SIG-M5 (cell line): ENCODE measurements at regions not wholly inside any gene's neighbourhood (a gene's known extent, or its start where the extent isn't known, plus 50 kb on each side); places are given as distances from the start of the nearest gene placed in this dataset.
"Not testable (repeated sequence)": the region's sequence is repeated elsewhere in the genome, so short reads cannot be mapped to it uniquely, and the experiment has no call there.

Experiments used
- DNase-seq: peaks from one replicate; lab custom pipeline; 2025; lab: John Stamatoyannopoulos, UW

DNA sequence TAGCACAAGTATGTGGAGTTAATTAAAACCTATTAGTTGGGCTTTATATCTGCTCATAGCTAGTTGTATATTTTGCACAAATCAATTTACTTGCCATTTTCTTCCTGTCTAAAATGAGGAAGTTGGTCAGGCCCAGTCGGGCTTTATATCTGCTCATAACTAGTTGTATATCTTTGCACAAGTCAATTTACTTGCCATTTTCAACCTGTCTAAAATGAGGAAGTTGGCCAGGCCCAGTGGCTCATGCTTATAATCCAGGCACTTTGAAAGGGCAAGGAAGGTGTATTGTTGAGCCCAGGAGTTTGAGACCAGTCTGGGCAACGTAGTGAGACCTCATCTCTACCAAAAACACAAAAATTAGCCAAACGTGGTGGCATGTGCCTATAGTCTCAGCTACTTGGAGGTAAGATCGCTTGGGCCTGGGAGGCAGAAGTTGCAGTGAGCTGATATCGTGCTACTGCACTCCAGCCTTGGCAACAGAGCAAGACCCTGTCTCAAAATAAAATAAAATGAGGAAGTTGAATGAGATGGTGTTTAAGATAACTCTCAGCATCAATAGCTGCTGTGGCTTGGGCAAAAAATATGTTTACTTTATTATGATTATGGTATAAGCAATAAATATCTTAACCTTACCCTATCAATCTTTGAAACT lies 1558.6 kb upstream of the RAG2 start:
- DNase-seq = no peak

DNA sequence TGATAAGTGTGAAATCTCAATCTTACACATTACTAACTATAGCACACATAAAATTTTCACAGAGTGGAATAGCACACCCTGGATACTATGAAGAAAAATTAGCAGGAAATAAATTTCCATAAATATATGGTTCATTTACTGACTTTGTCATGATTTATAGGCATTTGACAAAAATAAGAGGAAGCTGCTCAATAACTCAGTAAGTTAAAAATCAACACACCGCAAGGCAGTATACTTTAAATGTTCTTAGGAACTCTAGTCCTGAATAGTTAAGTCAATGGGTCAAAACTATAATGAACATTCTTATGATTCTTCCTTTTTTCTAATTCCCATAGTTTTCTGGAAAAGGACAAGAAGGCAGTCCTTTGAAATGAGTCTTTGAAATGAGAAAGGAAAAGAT lies 1557.8 kb upstream of the RAG2 start:
- no peak for DNase-seq

DNA sequence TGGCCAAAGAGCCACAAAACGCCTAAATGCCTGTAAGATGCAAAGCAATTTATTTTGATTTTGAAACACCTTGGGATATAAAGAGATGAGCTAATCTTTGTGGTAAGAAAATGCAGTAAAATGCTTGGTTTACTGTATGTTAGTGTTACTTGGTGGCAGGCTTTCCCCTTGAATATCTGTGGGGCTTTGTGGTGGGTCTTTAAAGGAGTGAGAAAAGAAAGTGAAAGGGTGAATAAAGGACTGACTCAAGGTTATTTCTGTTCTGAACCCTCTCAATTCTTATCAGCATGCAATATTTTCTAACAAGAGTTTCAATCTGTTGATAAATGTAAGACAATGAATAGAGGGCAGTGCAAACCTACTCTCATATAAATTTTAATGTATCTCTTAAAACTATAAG lies 1555.9 kb upstream of the RAG2 start:
- DNase-seq = no peak

DNA sequence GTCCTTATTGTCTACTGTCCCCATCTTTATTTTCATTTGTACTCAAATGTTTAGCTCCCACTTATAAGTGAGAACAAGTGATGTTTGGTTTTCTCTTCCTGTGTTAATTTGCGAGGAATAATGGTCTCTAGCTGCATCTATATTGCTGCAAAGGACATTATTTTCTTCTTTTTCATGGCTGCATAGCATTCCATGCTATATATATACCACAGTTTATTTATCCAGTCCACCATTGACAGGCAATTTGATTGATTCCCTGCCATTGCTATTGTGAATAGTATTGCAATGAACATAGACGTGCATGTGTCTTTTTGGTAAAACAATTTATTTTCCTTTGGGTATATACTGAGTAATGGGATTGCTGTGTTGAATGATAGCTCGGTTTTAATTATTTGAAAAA lies 1545.8 kb upstream of the RAG2 start:
- no peak for DNase-seq

DNA sequence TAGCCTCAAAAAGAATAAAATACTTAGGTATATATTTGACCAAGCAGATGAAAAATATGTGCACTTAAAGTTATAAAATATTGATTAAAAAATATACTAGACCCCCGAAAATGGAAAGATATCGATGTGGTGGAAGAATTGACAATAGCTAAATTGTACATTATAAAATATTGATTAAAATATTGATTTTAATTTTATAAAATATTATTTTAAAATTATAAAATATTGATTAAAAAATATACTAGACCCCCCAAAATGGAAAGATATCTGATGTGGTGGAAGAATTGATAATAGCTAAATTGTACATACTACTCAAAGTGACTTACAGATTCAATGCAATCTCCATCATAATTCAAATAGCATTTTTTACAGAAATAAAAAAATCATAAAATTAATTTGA lies 1540.9 kb upstream of the RAG2 start:
- DNase-seq = no peak

DNA sequence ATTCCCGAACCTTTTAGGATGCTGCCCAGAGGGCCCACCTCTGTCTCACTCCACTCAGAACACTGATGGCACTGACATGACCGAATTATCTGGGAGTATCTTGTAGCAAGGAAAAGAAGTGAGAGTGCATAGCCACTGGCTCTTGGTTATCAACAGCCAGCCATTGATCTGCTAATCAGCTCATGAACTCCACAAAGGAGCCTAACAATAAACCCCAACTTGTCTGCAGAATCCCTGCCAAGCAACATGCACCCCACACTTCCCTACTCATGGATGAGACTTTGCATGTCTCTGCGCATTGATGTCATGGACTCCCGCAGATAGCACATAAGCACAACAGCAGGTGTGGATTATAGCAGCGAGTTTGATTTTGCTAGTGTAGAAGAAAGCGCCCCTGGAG lies 1538.9 kb upstream of the RAG2 start:
- DNase-seq = no peak

DNA sequence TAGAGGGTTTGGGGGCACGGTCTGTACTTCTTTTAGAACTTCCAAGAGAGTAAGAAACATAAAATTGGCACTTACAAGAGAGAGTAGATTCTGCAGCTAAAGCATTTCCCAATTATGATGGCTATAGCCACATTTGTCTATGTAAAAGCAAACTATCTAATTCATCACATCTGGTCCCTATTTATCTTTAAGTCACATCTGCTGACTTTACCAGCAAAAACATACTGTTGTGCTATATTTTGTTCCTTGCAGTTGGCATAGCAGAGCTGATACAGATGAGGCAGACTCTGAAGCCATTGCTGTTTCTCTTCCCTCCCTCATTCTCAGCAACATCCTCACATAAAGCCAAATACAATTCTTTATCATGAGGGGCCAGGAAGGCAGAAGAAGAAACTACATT lies 1533.5 kb upstream of the RAG2 start:
- DNase-seq = no peak

DNA sequence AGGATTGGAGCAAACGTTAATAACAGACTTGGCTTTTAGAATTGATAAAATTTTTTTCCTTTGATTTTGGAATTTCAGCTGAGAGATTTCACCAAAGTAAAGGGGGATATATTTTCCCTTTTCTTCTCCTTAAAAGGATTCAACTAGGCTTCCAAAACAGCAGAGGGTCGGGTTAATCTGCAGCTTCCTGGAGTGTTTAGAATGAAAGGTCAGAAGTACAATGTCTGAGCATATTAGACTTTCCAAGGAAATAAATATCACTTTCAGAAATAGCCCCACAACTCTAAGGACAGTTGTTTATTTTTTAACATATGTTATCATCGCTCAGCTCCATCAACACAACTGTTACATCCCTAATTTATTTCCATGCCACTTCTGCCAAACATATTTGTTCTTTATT lies 1532.9 kb upstream of the RAG2 start:
- no peak for DNase-seq

DNA sequence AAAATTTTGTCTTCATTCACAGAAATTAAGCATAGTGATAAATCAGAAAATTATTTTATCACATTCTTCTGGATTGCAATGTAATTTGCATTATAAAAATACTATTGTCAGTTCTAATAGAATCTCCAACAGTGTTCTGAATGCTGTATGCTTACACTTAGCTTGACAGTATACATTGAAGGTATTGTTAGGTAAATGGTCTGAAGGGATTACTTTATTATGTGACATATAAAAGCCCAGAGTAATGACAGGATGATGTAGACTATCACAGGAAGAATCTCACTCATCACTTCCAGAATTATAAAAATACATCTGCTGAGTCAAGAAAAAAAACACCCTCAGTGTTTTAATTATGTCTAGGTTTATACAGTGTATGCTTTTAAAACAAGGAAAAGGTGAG lies 1532.5 kb upstream of the RAG2 start:
- no peak for DNase-seq

DNA sequence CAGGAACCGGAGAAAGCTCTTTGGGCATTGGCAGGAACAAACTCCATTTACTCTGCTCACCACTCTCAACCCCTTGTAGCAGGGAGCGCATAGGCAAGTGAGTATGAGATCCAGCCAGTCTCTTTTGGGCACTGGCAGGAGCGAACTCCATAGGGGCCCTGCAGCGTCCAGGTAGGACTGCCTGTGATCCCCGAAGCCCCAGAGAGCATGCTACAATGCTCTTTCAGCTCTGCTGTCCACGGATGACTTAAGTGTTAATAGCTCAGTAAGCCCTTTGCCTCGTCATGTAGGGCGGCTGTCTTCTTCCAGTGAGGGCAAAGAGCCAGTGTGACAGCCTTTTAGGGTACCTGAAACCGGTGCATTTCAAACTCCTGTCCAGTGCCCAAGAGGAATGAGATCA lies 1525.6 kb upstream of the RAG2 start:
- no peak for DNase-seq

DNA sequence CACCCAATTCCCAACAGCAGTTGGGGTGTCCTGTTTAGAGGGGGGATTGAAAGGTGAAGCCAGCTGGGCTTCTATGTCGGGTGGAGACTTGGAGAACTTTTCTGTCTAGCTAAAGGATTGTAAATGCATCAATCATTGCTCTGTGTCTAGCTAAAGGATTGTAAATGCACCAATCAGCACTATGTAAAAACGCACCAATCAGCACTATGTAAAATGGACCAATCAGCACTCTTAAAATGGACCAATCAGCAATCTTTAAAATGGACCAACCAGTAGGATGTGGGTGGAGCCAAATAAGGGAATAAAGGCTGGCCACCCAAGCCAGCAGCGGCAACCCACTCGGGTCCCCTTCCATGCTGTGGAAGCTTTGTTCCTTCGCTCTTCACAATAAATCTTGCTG lies 1518.6 kb upstream of the RAG2 start:
- not testable (repeated sequence) for DNase-seq

DNA sequence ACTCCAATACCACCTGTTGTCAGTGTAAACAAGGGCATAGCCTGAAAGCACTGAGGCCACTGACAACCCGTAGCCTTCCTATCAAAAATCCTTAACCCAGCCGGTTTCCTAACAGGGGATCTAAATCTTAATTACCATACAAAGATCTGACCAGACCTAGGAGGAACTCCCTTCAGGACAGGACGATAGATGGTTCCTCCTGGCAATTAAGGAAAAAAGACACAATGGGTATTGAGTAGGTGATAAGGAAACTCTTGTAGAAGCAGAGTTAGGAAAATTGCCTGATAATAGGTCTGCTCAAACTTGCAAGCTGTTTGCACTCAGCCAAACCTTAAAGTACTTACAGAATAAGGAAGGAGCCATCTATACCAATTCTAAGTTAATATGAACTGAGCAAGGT lies 1517.3 kb upstream of the RAG2 start:
- DNase-seq = not testable (repeated sequence)

DNA sequence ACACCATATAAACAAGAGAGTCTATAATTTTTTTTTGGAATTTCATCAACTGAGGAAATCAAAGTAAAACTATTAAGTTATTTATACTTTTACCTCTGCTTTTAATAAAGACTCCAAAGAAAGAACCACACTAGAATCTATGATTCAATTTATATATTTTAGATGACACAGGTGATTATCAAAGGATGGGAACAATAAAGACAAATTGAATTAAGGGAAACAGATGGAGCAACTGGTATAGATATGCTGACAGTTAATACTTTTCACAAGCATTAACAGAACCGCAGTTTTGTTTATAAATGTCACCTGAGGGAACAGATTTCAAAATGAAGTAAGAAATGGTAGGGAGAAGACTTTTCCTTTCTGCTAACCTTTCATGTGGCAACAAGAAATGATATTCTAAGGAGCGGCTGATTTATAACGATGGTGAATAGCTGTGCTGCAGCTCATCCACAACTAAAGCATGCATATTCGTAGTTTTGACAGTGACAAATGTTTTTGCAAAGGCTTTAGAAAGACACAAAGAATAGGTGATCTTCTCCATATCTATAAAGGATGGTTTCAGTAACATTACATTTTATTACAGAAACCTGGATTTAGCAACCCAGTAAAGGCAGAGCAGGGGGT lies 1502.9 kb upstream of the RAG2 start:
- no peak for DNase-seq

DNA sequence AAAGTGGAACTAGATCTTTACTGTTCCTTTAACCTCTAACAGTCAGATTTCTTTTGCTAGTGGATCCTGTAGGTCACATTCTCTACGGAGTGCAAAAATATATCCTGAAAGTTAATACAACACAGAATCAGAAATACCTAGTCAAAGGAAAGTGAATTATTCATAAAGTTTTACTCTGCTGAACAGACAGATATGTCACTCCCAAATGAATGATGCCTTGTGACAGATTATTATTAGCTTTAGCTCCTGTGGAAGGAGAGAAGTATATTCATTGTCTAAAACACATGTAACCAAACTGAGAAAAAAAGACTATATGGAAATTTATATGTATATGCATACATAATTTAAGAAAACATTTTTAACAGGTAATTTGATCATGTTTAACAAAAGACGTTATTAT lies 1497.2 kb upstream of the RAG2 start:
- DNase-seq = no peak

DNA sequence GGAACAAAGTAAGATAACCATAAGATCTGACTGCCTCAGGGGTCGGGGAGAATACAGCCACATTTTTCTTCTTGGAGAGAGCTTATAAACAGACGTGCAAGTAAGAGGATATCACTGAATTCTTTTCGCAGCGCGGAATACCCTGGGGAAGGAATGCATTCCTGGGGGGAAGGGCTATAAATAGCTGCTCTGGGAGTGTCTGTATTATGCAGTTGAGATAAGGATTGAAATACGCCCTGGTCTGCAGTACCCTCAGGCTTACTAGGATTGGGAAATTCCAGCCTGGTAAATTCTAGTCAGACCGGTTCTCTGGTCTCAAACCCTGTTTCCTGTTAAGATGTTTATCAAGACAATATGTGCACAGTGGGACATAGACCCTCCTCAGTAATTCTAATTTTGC lies 1491.7 kb upstream of the RAG2 start:
- no peak for DNase-seq

DNA sequence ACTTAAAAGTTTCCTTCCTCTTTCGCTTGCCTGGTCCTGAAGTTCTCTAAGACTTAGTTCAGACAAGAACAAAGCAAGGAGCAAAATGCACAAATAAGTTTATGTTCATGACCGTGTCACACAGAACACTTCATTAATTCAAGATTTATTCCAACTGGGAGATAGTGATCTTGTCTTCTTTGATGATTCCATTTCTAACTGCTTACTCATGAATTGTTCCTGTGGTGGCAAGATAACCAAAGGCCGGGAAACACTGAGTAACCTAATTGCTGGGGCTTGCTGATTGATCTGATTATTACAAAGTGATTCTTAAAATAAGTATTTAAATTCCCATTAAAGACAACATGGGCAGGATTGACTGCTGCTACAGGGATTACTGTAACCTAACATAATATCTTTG lies 1462.9 kb upstream of the RAG2 start:
- no peak for DNase-seq

DNA sequence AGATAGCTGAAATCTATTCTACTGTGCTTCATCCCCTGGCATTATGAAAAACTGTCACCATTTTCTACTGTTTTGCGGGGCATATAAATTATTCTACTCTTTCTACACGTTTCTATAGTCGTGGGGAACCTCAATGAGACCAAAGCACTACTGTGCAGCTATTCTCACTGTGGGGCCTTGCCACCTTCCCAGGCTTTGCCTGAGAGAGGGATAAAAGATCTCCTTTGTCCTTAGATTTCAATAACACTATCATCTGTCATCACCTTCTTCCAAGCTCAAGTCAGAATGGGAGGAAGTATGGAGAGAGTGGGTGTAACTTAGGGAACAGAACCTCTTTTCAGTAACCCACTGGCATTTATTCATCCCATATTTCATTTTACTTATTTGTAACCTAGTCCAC lies 1462.1 kb upstream of the RAG2 start:
- no peak for DNase-seq

DNA sequence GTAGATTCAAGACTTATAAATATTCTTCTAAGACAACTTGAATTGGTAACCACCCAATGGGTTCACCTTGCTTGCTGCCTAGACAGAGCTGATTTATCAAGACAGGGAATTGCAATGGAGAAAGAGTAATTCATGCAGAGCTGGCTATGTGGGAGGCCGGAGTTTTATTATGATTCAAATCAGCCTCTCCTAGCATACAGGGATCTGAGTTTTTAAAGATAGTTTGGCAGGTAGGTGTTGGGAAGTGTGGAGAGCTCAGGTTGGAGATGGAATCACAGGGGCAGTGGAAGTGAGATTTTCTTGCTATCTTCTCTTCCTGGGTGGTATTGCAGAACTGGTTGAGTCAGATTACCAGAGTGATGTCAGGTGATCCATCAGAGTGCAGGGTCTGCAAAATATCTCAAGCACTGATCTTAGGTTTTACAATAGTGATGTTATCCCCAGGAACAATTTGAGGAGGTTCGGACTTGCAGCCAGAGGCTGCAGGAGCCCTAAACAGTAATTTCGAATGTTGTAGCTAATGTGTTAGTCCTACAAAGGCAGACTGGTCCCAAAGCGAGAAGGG lies 1448.6 kb upstream of the RAG2 start:
- DNase-seq = no peak

DNA sequence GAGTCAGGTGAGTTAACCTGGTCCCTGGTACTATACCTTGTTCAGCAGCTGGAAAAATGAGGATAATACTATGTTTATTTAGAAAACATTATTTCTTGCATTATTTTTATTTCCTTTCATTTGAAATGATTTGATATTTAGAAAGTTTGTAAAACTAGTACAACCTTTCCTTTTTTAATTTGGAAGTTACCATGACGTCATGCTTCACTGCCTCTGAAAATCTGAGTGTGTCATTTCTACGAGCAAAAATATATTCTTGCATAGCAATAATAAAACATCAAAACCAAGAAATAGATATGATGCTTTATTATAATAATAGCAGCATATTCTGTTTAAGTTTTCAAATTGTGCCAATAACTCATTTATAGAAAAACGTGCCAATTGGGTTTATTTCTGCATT lies 1445.0 kb upstream of the RAG2 start:
- DNase-seq = no peak

DNA sequence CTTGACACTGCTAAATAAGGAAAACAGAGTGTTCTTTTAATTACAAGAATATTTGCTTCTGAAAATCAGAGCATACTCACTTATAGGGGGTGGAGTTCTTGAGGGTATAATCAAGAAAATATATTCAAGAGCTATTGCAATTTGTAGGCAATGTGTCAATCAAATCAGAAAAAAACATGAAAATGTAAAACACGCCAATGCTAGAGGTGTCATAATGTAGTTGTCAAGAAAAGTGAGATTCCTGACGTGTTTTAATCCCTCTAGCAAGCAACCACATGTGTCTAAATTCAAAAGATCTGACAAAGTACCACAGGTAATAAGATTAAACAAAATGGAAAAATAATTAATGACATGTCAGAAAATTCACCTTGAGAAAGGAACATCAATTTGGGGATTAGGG lies 1440.7 kb upstream of the RAG2 start:
- no peak for DNase-seq

DNA sequence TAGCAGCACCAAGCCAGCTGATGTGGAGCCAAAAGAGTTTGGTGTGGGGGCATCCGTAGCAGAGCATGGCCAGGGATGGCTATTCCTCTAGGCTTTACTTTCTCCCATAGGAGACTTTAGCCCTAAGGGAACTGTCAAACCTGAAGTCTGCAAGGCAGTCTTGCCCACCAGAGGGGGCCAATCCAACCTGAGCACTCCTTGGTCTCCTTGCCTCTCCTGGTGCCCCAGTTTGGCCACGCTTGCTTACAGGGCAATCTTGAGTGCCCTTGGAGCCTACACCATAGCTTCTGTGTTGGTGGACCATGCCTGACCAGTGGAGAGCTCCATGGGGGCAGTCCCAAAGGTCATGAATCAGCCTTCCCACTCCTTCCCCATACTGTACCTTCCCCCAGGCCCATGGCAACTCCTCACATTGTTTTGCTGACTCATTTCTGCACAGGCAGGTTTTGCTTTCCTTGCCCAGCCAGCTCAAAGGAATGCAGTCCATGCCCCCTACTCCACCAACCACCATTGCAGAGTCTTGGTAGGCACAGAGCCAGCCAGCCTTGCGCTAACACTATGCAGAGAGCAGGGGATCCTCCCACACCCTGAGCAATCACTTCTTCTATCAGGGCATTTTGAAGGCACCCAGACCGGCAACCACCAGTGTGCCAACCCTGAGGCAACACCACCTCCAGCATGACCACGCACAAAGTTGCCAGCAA lies 1421.2 kb upstream of the RAG2 start:
- no peak for DNase-seq

DNA sequence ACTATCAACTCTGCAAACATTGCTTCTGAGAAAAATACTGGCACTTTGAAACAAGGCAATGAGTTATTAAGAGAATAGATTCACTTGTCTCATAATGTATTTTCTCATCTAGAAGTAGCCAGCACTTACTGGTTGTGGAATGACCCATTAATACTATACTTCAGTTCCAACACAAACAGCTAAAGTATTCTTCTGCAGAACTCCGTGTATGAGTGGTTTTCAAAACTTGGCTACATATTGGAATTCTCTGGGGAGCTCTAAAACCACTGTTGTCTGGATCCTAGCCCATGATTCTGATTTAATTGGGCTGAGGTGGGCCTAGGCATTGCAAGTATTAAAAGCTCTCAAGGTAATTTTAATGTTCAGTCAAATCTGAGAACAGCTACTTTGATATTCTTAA lies 1416.4 kb upstream of the RAG2 start:
- no peak for DNase-seq

DNA sequence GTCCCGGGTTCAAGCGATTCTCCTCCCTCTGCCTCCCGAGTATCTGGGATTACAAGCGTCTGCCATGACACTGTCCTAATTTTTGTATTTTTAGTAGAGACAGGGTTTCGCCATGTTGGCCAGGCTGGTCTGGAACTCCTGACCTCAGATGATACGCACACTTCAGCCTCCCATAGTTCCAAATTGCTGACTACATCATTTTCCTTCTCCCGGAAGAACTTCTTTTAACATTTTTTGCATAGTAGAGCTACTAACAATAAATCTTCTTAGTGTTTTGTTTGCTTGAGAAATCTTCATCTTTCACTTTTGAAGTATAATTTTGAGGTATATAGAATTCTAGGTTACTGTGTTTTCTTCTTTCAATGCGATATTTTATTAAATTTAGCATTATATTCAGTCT lies 1415.1 kb upstream of the RAG2 start:
- DNase-seq = no peak
